ENCODE measurements at regions not wholly inside any gene's neighbourhood (a gene's known extent, or its start where the extent isn't known, plus 50 kb on each side); places are given as distances from the start of the nearest gene placed in this dataset.
A peak's percentile ranks its signal among the peaks of the same experiment; 100 is the strongest.

DNA sequence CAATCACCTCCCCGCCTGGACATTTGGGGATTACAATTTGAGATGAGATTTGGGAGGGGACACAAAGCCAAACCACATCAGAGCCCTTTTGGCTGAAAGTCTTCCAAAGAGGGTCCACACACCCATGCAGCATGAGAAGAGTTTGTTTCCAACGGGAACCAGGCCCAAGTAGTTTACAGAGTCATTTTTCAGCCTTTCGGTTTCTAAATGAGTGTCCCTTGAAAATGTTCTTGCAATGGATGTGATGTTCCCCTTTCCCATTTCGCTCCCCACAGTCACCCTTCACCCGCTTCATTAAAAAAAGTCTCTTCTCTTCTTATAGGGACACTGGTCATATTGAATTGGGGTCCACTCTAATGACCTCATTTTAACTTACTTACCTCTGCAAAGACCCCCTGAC is 157.4 kb downstream of the ARL4C start:
- no peak for DNase-seq
- Histone ChIP-seq H3K4me3 (no peak overlapping the region), H3K36me3 (no peaks in the 10 kb centered on the region), H3K27me3 (no peaks in the 10 kb centered on the region), H3K9me3 (no peaks in the 10 kb centered on the region), H3K4me1 (peaks cover 0 to 21% (median 10%) of the 10 kb centered on the region in 3 donors), H3K27ac (no peak overlapping the region)
- intact Hi-C loops (cut with DNase I) = no loop called here
- TF ChIP-seq, protein P1, sequence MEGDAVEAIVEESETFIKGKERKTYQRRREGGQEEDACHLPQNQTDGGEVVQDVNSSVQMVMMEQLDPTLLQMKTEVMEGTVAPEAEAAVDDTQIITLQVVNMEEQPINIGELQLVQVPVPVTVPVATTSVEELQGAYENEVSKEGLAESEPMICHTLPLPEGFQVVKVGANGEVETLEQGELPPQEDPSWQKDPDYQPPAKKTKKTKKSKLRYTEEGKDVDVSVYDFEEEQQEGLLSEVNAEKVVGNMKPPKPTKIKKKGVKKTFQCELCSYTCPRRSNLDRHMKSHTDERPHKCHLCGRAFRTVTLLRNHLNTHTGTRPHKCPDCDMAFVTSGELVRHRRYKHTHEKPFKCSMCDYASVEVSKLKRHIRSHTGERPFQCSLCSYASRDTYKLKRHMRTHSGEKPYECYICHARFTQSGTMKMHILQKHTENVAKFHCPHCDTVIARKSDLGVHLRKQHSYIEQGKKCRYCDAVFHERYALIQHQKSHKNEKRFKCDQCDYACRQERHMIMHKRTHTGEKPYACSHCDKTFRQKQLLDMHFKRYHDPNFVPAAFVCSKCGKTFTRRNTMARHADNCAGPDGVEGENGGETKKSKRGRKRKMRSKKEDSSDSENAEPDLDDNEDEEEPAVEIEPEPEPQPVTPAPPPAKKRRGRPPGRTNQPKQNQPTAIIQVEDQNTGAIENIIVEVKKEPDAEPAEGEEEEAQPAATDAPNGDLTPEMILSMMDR (IDR thresholded peaks at IDR 0.05) = no peak
- TF ChIP-seq POLR2A (IDR thresholded peaks at IDR 0.05) = no peak
- WGBS, 2 donors = 73 to 83% methylated on average over 5 of the region's 5 CpGs

DNA sequence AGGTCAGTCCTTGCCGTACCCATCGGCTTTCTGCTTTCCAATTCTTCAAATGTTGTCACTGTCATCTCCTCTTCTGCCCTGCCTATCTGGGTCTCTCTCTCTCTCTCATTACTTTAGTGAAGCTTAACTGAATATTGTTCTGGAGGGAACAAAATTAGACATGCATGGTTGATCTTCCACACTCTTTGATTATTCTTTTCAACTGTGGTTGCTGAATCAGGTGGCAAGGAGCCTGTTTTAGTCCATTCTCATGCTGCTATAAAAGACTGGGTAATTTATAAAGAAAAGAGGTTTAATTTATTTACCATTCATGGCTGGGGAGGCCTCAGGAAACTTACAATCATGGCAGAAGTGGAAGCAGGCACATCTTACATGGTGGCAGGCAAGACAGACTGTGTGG is 157.9 kb downstream of the ARL4C start:
- Histone ChIP-seq H3K27me3 (no peaks in the 10 kb centered on the region), H3K36me3 (no peaks in the 10 kb centered on the region), H3K27ac (no peak overlapping the region), H3K4me1 (peaks cover 0 to 26% (median 14%) of the 10 kb centered on the region in 3 donors), H3K4me3 (no peak overlapping the region), H3K9me3 (no peaks in the 10 kb centered on the region)
- 89 to 100% methylated on average over 2 of the region's 2 CpGs for WGBS, 2 donors
- intact Hi-C loops (cut with DNase I) = no loop called here
- DNase-seq = no peak
- TF ChIP-seq, protein P1 (IDR thresholded peaks at IDR 0.05) = no peak
- TF ChIP-seq POLR2A (IDR thresholded peaks at IDR 0.05) = no peak

- H3K27ac ChIP-seq = peak overlapping the region in 3 of 4 donors; percentile 45 to 60 (median 47)
- WGBS, 2 donors = 8 to 9% methylated on average over 9 to 15 of the region's 19 CpGs
- DNase-seq = no peak
- H3K4me3 ChIP-seq = no peak overlapping the region
- H3K27me3 ChIP-seq = no peaks in the 10 kb centered on the region
- no peaks in the 10 kb centered on the region for H3K9me3 ChIP-seq
- no peaks in the 10 kb centered on the region for H3K36me3 ChIP-seq
- peaks cover 0 to 31% (median 14%) of the 10 kb centered on the region in 3 donors for H3K4me1 ChIP-seq
- peak in 1 of 4 donors; percentile 18 for TF ChIP-seq POLR2A (IDR thresholded peaks at IDR 0.05)
- TF ChIP-seq, protein P1 (IDR thresholded peaks at IDR 0.05) = no peak
- intact Hi-C loops (cut with DNase I) = no loop called here
These were observed 161.1 kb downstream of the ARL4C start for GRCh38 chr2:234335661-234336228.

- H3K27me3 ChIP-seq = no peaks in the 10 kb centered on the region
- no peaks in the 10 kb centered on the region for H3K9me3 ChIP-seq
- H3K36me3 ChIP-seq = no peaks in the 10 kb centered on the region
- peaks cover 0 to 31% (median 14%) of the 10 kb centered on the region in 3 donors for H3K4me1 ChIP-seq
- DNase-seq = no peak
- WGBS, 2 donors = 66 to 74% methylated on average over 4 of the region's 4 CpGs
- peak overlapping the region in 1 of 4 donors; percentile 46 for H3K27ac ChIP-seq
- intact Hi-C loops (cut with DNase I) = no loop called here
- TF ChIP-seq POLR2A (IDR thresholded peaks at IDR 0.05) = no peak
- TF ChIP-seq, protein P1 (IDR thresholded peaks at IDR 0.05) = no peak
- H3K4me3 ChIP-seq = no peak overlapping the region
These were observed 162.1 kb downstream of the ARL4C start for GRCh38 chr2:234334756-234335155.

DNA sequence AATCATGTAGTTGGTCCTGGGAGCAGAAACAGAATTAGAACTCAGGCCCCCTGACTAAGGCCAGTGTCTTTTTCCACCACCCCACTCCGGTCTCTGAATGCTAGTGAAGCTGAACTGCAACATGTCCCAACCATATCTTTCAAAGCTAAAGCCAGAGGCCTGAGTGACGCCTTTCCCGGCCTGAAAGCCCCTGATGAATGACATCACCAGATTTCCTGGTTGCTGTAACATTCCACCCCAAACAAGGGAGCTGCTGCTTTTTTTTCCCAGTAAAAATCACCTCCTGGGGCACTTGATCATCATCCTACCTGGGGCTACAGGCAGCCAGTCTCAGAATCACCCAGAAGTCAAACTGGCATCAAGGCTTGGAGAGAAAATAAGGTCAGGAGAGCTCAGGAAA is 162.7 kb downstream of the ARL4C start:
- no peak for TF ChIP-seq POLR2A (IDR thresholded peaks at IDR 0.05)
- TF ChIP-seq, protein P1 (IDR thresholded peaks at IDR 0.05) = no peak
- Histone ChIP-seq H3K27me3 (no peaks in the 10 kb centered on the region), H3K36me3 (no peaks in the 10 kb centered on the region), H3K9me3 (no peaks in the 10 kb centered on the region), H3K4me1 (peaks cover 0 to 31% (median 14%) of the 10 kb centered on the region in 3 donors), H3K4me3 (no peak overlapping the region), H3K27ac (peak overlapping the region in 2 of 4 donors; percentile 22 to 46)
- 40 to 45% methylated on average over 3 of the region's 3 CpGs for WGBS, 2 donors
- intact Hi-C loops (cut with DNase I) = no loop called here
- no peak for DNase-seq
